Skeletal muscle tissue (tissue), 3 donors: ENCODE measurements at regions not wholly inside any gene's neighbourhood (a gene's known extent, or its start where the extent isn't known, plus 50 kb on each side); places are given as distances from the start of the nearest gene placed in this dataset.

Experiments
- H3K27ac ChIP-seq: one replicate; pipeline ENCODE4 v1.7.0; 2013; ENCODE audit warnings: mild to moderate bottlenecking, low read depth, low read length, inconsistent platforms
- H3K27me3 ChIP-seq, 3 donors: one replicate each; pipeline ENCODE4 v1.7.0; 2013; ENCODE audit warnings: low read length in 3 of 3; ENCODE audit not compliant: control insufficient read depth in 3 of 3, insufficient read depth in 3 of 3
- H3K36me3 ChIP-seq, 3 donors: one replicate each; pipeline ENCODE4 v1.7.0; 2013; ENCODE audit warnings: low read length in 3 of 3; ENCODE audit not compliant: control insufficient read depth in 3 of 3, insufficient read depth in 3 of 3
- H3K4me1 ChIP-seq, 3 donors: one replicate each; pipeline ENCODE4 v1.7.0; 2013; ENCODE audit warnings: low read length in 3 of 3, mild to moderate bottlenecking in 3 of 3; ENCODE audit not compliant: control insufficient read depth in 3 of 3, insufficient read depth in 3 of 3
- H3K4me3 ChIP-seq, 3 donors: one replicate each; pipeline ENCODE4 v1.7.0; 2013; ENCODE audit warnings: low read length in 3 of 3
- H3K9ac ChIP-seq, 3 donors: one replicate each; pipeline ENCODE4 v1.7.0; 2013; ENCODE audit warnings: low read length in 3 of 3, mild to moderate bottlenecking in 3 of 3, moderate library complexity in 2 of 3, low read depth in 1 of 3
- H3K9me3 ChIP-seq, 3 donors: one replicate each; pipeline ENCODE4 v1.7.0; 2013; ENCODE audit warnings: low read length in 3 of 3; ENCODE audit not compliant: control insufficient read depth in 3 of 3
- donor health status: Osteomylitis.

- Histone ChIP-seq H3K27ac (no peak overlapping the region), H3K4me3 (no peak overlapping the region), H3K4me1 (no peaks in the 10 kb centered on the region), H3K9ac (no peak overlapping the region), H3K27me3 (no peaks in the 10 kb centered on the region), H3K9me3 (no peaks in the 10 kb centered on the region), H3K36me3 (no peaks in the 10 kb centered on the region)
Observed at GRCh38 chr18:41406834-41407233, 548.2 kb upstream of the PIK3C3 start.

- H3K27ac ChIP-seq, result no peak overlapping the region
- H3K4me1 ChIP-seq, result no peaks in the 10 kb centered on the region
- no peak overlapping the region for H3K9ac ChIP-seq
- no peaks in the 10 kb centered on the region for H3K27me3 ChIP-seq
- H3K36me3 ChIP-seq, result no peaks in the 10 kb centered on the region
- no peaks in the 10 kb centered on the region for H3K9me3 ChIP-seq
- H3K4me3 ChIP-seq, result no peak overlapping the region
Observed at GRCh38 chr18:41396861-41397260, 558.2 kb upstream of the PIK3C3 start.

- Histone ChIP-seq H3K27me3 (no peaks in the 10 kb centered on the region), H3K9ac (no peak overlapping the region), H3K4me3 (no peak overlapping the region), H3K27ac (no peak overlapping the region), H3K4me1 (no peaks in the 10 kb centered on the region), H3K9me3 (no peaks in the 10 kb centered on the region), H3K36me3 (no peaks in the 10 kb centered on the region)
Observed at GRCh38 chr18:41396211-41396610, 558.8 kb upstream of the PIK3C3 start.

- H3K4me1 ChIP-seq, result no peaks in the 10 kb centered on the region
- no peaks in the 10 kb centered on the region for H3K27me3 ChIP-seq
- no peaks in the 10 kb centered on the region for H3K9me3 ChIP-seq
- H3K4me3 ChIP-seq, result no peak overlapping the region
- H3K9ac ChIP-seq, result no peak overlapping the region
- no peaks in the 10 kb centered on the region for H3K36me3 ChIP-seq
- no peak overlapping the region for H3K27ac ChIP-seq
Observed at GRCh38 chr18:41395695-41396094, 559.3 kb upstream of the PIK3C3 start.

- H3K4me3 ChIP-seq, result peak overlapping the region in 1 of 3 donors; percentile 57
- no peak overlapping the region for H3K27ac ChIP-seq
- no peaks in the 10 kb centered on the region for H3K9me3 ChIP-seq
- H3K9ac ChIP-seq, result no peak overlapping the region
- H3K27me3 ChIP-seq, result no peaks in the 10 kb centered on the region
- H3K36me3 ChIP-seq, result no peaks in the 10 kb centered on the region
- H3K4me1 ChIP-seq, result no peaks in the 10 kb centered on the region
Observed at GRCh38 chr18:41391616-41392595, 563.1 kb upstream of the PIK3C3 start.

- H3K27me3 ChIP-seq, result no peaks in the 10 kb centered on the region
- no peaks in the 10 kb centered on the region for H3K4me1 ChIP-seq
- no peak overlapping the region for H3K9ac ChIP-seq
- no peak overlapping the region for H3K27ac ChIP-seq
- no peaks in the 10 kb centered on the region for H3K36me3 ChIP-seq
- no peak overlapping the region for H3K4me3 ChIP-seq
- H3K9me3 ChIP-seq, result no peaks in the 10 kb centered on the region
Observed at GRCh38 chr18:41390309-41390708, 564.7 kb upstream of the PIK3C3 start.

- Histone ChIP-seq H3K4me1 (no peaks in the 10 kb centered on the region), H3K9me3 (no peaks in the 10 kb centered on the region), H3K9ac (no peak overlapping the region), H3K27ac (no peak overlapping the region), H3K4me3 (no peak overlapping the region), H3K27me3 (no peaks in the 10 kb centered on the region), H3K36me3 (no peaks in the 10 kb centered on the region)
Observed at GRCh38 chr18:41378598-41378997, 576.4 kb upstream of the PIK3C3 start.

GRCh38 chr18:41373612-41374011 is 581.4 kb upstream of the PIK3C3 start:
- no peaks in the 10 kb centered on the region for H3K27me3 ChIP-seq
- no peak overlapping the region for H3K9ac ChIP-seq
- H3K36me3 ChIP-seq, result no peaks in the 10 kb centered on the region
- H3K27ac ChIP-seq, result no peak overlapping the region
- H3K4me1 ChIP-seq, result no peaks in the 10 kb centered on the region
- H3K4me3 ChIP-seq, result no peak overlapping the region
- no peaks in the 10 kb centered on the region for H3K9me3 ChIP-seq

GRCh38 chr18:41372046-41372665 is 582.9 kb upstream of the PIK3C3 start:
- Histone ChIP-seq H3K27me3 (no peaks in the 10 kb centered on the region), H3K9ac (no peak overlapping the region), H3K27ac (no peak overlapping the region), H3K36me3 (no peaks in the 10 kb centered on the region), H3K4me3 (no peak overlapping the region), H3K4me1 (no peaks in the 10 kb centered on the region), H3K9me3 (no peaks in the 10 kb centered on the region)
